HUDEP-2 (cell line): ENCODE measurements at regions not wholly inside any gene's neighbourhood (a gene's known extent, or its start where the extent isn't known, plus 50 kb on each side); places are given as distances from the start of the nearest gene placed in this dataset.

Experiments
- DNase-seq, 76 experiments: peaks; one replicate each; lab custom pipeline; 2025; ENCODE audit not compliant: unreplicated experiment in 76 of 76; lab: John Stamatoyannopoulos, UW

- DNase-seq, result no peak
These were observed 53.0 kb upstream of the ABCB5 start for GRCh38 chr7:20562461-20562860.
